ENCODE measurements at regions not wholly inside any gene's neighbourhood (a gene's known extent, or its start where the extent isn't known, plus 50 kb on each side); places are given as distances from the start of the nearest gene placed in this dataset.
A peak's percentile ranks its signal among the peaks of the same experiment; 100 is the strongest.
"Not testable (repeated sequence)": the region's sequence is repeated elsewhere in the genome, so short reads cannot be mapped to it uniquely, and the experiment has no call there.

GRCh38 chr13:65932013-65932412 lies 1298.1 kb downstream of the PCDH9 start:
- Histone ChIP-seq H3K27ac (ENCODE audit: low read depth, low read length) (no peak overlapping the region), H3K79me2 (ENCODE audit: control insufficient read depth, insufficient read depth, low read length, unreplicated experiment) (no peaks in the 10 kb centered on the region), H3K4me3 (ENCODE audit: low read depth, low read length) (no peak overlapping the region), H3K4me1 (ENCODE audit: control insufficient read depth, insufficient read depth, low read length, unreplicated experiment) (peaks cover 10% of the 10 kb centered on the region), H3K27me3 (ENCODE audit: insufficient read depth, low read length) (no peaks in the 10 kb centered on the region), H3K36me3 (ENCODE audit: insufficient read depth, low read length) (no peaks in the 10 kb centered on the region), H2AFZ (ENCODE audit: low read length, unreplicated experiment) (no peak overlapping the region)

- Histone ChIP-seq H3K27me3 (ENCODE audit: insufficient read depth, low read length) (no peaks in the 10 kb centered on the region), H3K4me3 (ENCODE audit: low read depth, low read length) (no peak overlapping the region), H3K4me1 (ENCODE audit: control insufficient read depth, insufficient read depth, low read length, unreplicated experiment) (peaks cover 10% of the 10 kb centered on the region), H3K36me3 (ENCODE audit: insufficient read depth, low read length) (no peaks in the 10 kb centered on the region), H3K79me2 (ENCODE audit: control insufficient read depth, insufficient read depth, low read length, unreplicated experiment) (no peaks in the 10 kb centered on the region), H2AFZ (ENCODE audit: low read length, unreplicated experiment) (no peak overlapping the region), H3K27ac (ENCODE audit: low read depth, low read length) (no peak overlapping the region)
Measured at GRCh38 chr13:65929436-65929835, 1300.7 kb downstream of the PCDH9 start.

GRCh38 chr13:65926750-65927171 lies 1303.4 kb downstream of the PCDH9 start:
- H3K36me3 ChIP-seq (ENCODE audit: insufficient read depth, low read length) = no peaks in the 10 kb centered on the region
- H3K27ac ChIP-seq (ENCODE audit: low read depth, low read length) = no peak overlapping the region
- H2AFZ ChIP-seq (ENCODE audit: low read length, unreplicated experiment) = no peak overlapping the region
- H3K27me3 ChIP-seq (ENCODE audit: insufficient read depth, low read length) = no peaks in the 10 kb centered on the region
- no peaks in the 10 kb centered on the region for H3K79me2 ChIP-seq (ENCODE audit: control insufficient read depth, insufficient read depth, low read length, unreplicated experiment)
- H3K4me1 ChIP-seq (ENCODE audit: control insufficient read depth, insufficient read depth, low read length, unreplicated experiment) = peaks cover 6% of the 10 kb centered on the region
- H3K4me3 ChIP-seq (ENCODE audit: low read depth, low read length) = no peak overlapping the region

GRCh38 chr13:65922846-65923245 lies 1307.3 kb downstream of the PCDH9 start:
- H3K79me2 ChIP-seq (ENCODE audit: control insufficient read depth, insufficient read depth, low read length, unreplicated experiment); H3K36me3 ChIP-seq (ENCODE audit: insufficient read depth, low read length); H3K4me3 ChIP-seq (ENCODE audit: low read depth, low read length); H3K4me1 ChIP-seq (ENCODE audit: control insufficient read depth, insufficient read depth, low read length, unreplicated experiment); H2AFZ ChIP-seq (ENCODE audit: low read length, unreplicated experiment); H3K27me3 ChIP-seq (ENCODE audit: insufficient read depth, low read length); H3K27ac ChIP-seq (ENCODE audit: low read depth, low read length): not testable (repeated sequence)

- peak overlapping the region; percentile 21 for H3K27ac ChIP-seq (ENCODE audit: low read depth, low read length)
- peaks cover 10% of the 10 kb centered on the region for H3K4me1 ChIP-seq (ENCODE audit: control insufficient read depth, insufficient read depth, low read length, unreplicated experiment)
- H3K79me2 ChIP-seq (ENCODE audit: control insufficient read depth, insufficient read depth, low read length, unreplicated experiment) = no peaks in the 10 kb centered on the region
Measured at GRCh38 chr13:65921933-65922332, 1308.2 kb downstream of the PCDH9 start.

GRCh38 chr13:65917731-65918130 lies 1312.4 kb downstream of the PCDH9 start:
- H3K4me3 ChIP-seq (ENCODE audit: low read depth, low read length) = no peak overlapping the region
- H3K27ac ChIP-seq (ENCODE audit: low read depth, low read length) = no peak overlapping the region
- H3K27me3 ChIP-seq (ENCODE audit: insufficient read depth, low read length) = no peaks in the 10 kb centered on the region
- H3K36me3 ChIP-seq (ENCODE audit: insufficient read depth, low read length) = no peaks in the 10 kb centered on the region
- no peaks in the 10 kb centered on the region for H3K79me2 ChIP-seq (ENCODE audit: control insufficient read depth, insufficient read depth, low read length, unreplicated experiment)
- H2AFZ ChIP-seq (ENCODE audit: low read length, unreplicated experiment) = no peak overlapping the region
- H3K4me1 ChIP-seq (ENCODE audit: control insufficient read depth, insufficient read depth, low read length, unreplicated experiment) = peaks cover 36% of the 10 kb centered on the region

More at GRCh38 chr13:65921933-65922332, 1308.2 kb downstream of the PCDH9 start:
- Histone ChIP-seq H3K36me3 (ENCODE audit: insufficient read depth, low read length) (no peaks in the 10 kb centered on the region), H2AFZ (ENCODE audit: low read length, unreplicated experiment) (peak overlapping the region; percentile 55), H3K27me3 (ENCODE audit: insufficient read depth, low read length) (no peaks in the 10 kb centered on the region), H3K4me3 (ENCODE audit: low read depth, low read length) (no peak overlapping the region; the same call in 1 of the 2 replicates)

- Histone ChIP-seq H3K36me3 (ENCODE audit: insufficient read depth, low read length) (0 out of 2 replicates have a peak, but pooled peaks cover 4% of the 10 kb centered on the region), H3K27ac (ENCODE audit: low read depth, low read length) (peak overlapping the region; percentile 85), H3K4me1 (ENCODE audit: control insufficient read depth, insufficient read depth, low read length, unreplicated experiment) (peaks cover 42% of the 10 kb centered on the region), H2AFZ (ENCODE audit: low read length, unreplicated experiment) (peak overlapping the region; percentile 1), H3K27me3 (ENCODE audit: insufficient read depth, low read length) (no peaks in the 10 kb centered on the region), H3K79me2 (ENCODE audit: control insufficient read depth, insufficient read depth, low read length, unreplicated experiment) (no peaks in the 10 kb centered on the region), H3K4me3 (ENCODE audit: low read depth, low read length) (no peak overlapping the region)
Measured at GRCh38 chr13:65915195-65915594, 1314.9 kb downstream of the PCDH9 start.

- no peak overlapping the region for H3K4me3 ChIP-seq (ENCODE audit: low read depth, low read length)
- H3K27ac ChIP-seq (ENCODE audit: low read depth, low read length) = peak overlapping the region; percentile 85
- H3K4me1 ChIP-seq (ENCODE audit: control insufficient read depth, insufficient read depth, low read length, unreplicated experiment) = peaks cover 42% of the 10 kb centered on the region
- no peaks in the 10 kb centered on the region for H3K27me3 ChIP-seq (ENCODE audit: insufficient read depth, low read length)
- no peaks in the 10 kb centered on the region for H3K79me2 ChIP-seq (ENCODE audit: control insufficient read depth, insufficient read depth, low read length, unreplicated experiment)
- 0 out of 2 replicates have a peak, but pooled peaks cover 4% of the 10 kb centered on the region for H3K36me3 ChIP-seq (ENCODE audit: insufficient read depth, low read length)
- H2AFZ ChIP-seq (ENCODE audit: low read length, unreplicated experiment) = no peak overlapping the region
Measured at GRCh38 chr13:65914716-65915115, 1315.4 kb downstream of the PCDH9 start.

- Histone ChIP-seq H3K4me3 (ENCODE audit: low read depth, low read length) (peak overlapping the region; percentile 26; the same call in 1 of the 2 replicates), H3K36me3 (ENCODE audit: insufficient read depth, low read length) (0 out of 2 replicates have a peak, but pooled peaks cover 4% of the 10 kb centered on the region), H3K4me1 (ENCODE audit: control insufficient read depth, insufficient read depth, low read length, unreplicated experiment) (peaks cover 42% of the 10 kb centered on the region), H2AFZ (ENCODE audit: low read length, unreplicated experiment) (no peak overlapping the region), H3K27ac (ENCODE audit: low read depth, low read length) (peak overlapping the region; percentile 85), H3K27me3 (ENCODE audit: insufficient read depth, low read length) (no peaks in the 10 kb centered on the region), H3K79me2 (ENCODE audit: control insufficient read depth, insufficient read depth, low read length, unreplicated experiment) (no peaks in the 10 kb centered on the region)
Measured at GRCh38 chr13:65913173-65913572, 1317.0 kb downstream of the PCDH9 start.

- Histone ChIP-seq H3K4me1 (ENCODE audit: control insufficient read depth, insufficient read depth, low read length, unreplicated experiment) (peaks cover 42% of the 10 kb centered on the region), H3K4me3 (ENCODE audit: low read depth, low read length) (no peak overlapping the region), H2AFZ (ENCODE audit: low read length, unreplicated experiment) (peak overlapping the region; percentile 74), H3K27ac (ENCODE audit: low read depth, low read length) (peak overlapping the region; percentile 85), H3K79me2 (ENCODE audit: control insufficient read depth, insufficient read depth, low read length, unreplicated experiment) (no peaks in the 10 kb centered on the region), H3K27me3 (ENCODE audit: insufficient read depth, low read length) (no peaks in the 10 kb centered on the region), H3K36me3 (ENCODE audit: insufficient read depth, low read length) (0 out of 2 replicates have a peak, but pooled peaks cover 7% of the 10 kb centered on the region)
Measured at GRCh38 chr13:65912516-65912915, 1317.6 kb downstream of the PCDH9 start.

GRCh38 chr13:65911546-65912193 lies 1318.5 kb downstream of the PCDH9 start:
- 0 out of 2 replicates have a peak, but pooled peaks cover 7% of the 10 kb centered on the region for H3K36me3 ChIP-seq (ENCODE audit: insufficient read depth, low read length)
- peak overlapping the region; percentile 43; the same call in 1 of the 2 replicates for H3K4me3 ChIP-seq (ENCODE audit: low read depth, low read length)
- no peaks in the 10 kb centered on the region for H3K27me3 ChIP-seq (ENCODE audit: insufficient read depth, low read length)
- peak overlapping the region; percentile 74 for H2AFZ ChIP-seq (ENCODE audit: low read length, unreplicated experiment)
- peaks cover 42% of the 10 kb centered on the region for H3K4me1 ChIP-seq (ENCODE audit: control insufficient read depth, insufficient read depth, low read length, unreplicated experiment)
- no peaks in the 10 kb centered on the region for H3K79me2 ChIP-seq (ENCODE audit: control insufficient read depth, insufficient read depth, low read length, unreplicated experiment)
- H3K27ac ChIP-seq (ENCODE audit: low read depth, low read length) = peak overlapping the region; percentile 85

All from ACC112 (cell line).